Right lung (tissue), 2 donors: ENCODE measurements at regions not wholly inside any gene's neighbourhood (a gene's known extent, or its start where the extent isn't known, plus 50 kb on each side); places are given as distances from the start of the nearest gene placed in this dataset.

Experiments used
- DNase-seq, 2 donors: peaks; one replicate each; pipeline ENCODE4 v3.0.0-alpha.2; 2013

- DNase-seq: no peak
Observed at GRCh38 chr2:9105601-9106337, 100.8 kb upstream of the ASAP2 start.

DNA sequence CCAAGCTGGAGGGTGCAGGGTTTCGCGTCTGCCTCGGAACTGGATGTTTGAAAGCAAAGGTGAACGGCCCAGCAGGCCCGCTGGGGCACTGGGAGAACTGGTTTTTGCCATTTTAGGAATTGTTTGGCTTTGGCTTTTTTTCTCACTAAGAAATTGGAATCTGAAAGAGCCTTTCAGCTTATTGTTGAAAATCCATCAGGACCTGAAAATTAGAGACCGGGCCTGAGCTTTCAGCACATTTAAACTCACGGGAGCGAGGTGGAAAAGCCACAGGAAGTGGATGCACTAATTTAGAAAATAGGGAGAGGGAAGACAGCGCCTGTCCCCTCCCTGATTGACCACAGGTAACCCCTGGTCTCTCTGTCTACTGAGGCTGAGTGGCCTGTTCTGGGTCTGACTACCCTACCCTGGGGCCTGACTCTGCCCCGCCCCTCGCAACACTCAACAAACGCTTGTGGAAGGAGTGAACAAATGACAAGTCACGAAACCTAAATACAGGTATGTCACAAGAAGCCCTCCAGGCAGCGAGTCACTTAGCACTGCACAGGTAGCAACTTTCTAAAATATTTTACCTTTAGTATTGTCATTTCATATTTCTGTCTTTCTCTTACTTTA is 100.3 kb upstream of the MBOAT2 start:
- no peak for DNase-seq

GRCh38 chr2:9102861-9103662 is 99.6 kb upstream of the MBOAT2 start:
- DNase-seq: no peak

GRCh38 chr2:9101763-9102425 is 98.4 kb upstream of the MBOAT2 start:
- DNase-seq: no peak

- DNase-seq: no peak
Observed at GRCh38 chr2:9100080-9100876, 96.8 kb upstream of the MBOAT2 start.

- DNase-seq: no peak
Observed at GRCh38 chr2:9099341-9099751, 95.9 kb upstream of the MBOAT2 start.

GRCh38 chr2:9097892-9098291 is 94.4 kb upstream of the MBOAT2 start:
- DNase-seq: no peak

- no peak for DNase-seq
Observed at GRCh38 chr2:9097239-9097638, 93.8 kb upstream of the MBOAT2 start.

- no peak for DNase-seq
Observed at GRCh38 chr2:9096761-9097160, 93.3 kb upstream of the MBOAT2 start.

- DNase-seq: peak; percentile 64 to 66
Observed at GRCh38 chr2:9095690-9096089, 92.2 kb upstream of the MBOAT2 start.

- DNase-seq: no peak
Observed at GRCh38 chr2:9095226-9095625, 91.7 kb upstream of the MBOAT2 start.

GRCh38 chr2:9094117-9094516 is 90.6 kb upstream of the MBOAT2 start:
- DNase-seq: no peak

DNA sequence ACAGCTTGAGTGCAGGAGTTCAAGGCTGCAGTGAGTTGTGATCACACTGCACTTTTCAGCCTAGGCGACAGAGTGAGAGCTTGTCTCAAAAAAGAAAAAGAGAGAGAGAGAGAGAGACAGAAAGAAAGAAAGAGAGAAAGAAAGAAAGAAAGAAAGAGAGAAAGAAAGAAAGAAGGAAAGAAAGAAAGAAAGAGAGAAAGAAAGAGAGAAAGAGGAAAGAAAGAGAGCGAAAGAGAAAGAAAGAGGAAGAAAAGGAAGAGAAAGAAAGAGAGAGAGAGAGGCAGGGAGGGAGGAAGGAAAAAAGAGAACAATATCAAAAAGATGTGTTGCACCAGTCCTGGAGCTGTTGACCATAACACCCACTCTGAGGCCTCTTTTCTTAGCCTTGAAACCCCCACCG is 89.8 kb upstream of the MBOAT2 start:
- no peak for DNase-seq

DNA sequence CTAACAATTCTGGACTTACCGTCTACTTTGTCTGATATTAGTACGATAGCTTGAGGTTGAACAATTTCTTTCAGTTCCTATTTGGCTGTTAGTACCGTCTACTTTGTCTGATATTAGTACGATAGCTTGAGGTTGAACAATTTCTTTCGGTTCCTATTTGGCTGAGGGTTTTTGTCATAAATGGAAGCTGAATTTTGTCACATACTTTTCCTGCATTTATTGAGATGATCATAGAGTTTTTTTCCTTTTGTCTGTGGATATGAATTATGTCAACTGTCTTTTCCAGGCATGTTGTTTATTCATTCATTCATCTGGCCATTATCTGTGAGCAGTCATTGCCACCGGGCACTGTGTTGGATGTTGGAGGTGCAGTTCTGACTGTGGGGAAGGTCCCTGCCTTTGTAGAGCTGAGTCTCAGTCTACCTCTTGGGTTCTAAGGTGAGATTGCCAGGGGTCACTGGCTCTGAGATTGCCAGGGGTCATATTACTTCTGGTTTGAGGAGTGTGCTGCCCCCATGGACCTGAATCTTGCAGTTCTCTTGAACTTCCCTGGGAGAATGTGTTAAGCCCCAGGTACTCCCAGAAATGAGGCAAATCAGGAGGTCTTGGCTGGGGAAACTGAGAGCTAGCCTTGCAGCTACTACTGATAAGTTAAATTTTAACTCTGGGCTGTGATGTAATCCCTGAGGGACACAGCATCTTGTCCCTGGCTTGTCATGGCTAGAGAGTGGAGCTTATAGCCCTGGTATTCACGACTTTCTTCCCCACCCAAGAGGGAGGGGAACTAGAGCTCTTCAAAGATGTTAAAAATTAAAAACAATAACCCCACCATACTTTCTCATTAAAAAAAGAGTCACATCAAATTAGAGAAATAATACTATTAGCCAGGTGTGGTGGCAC is 89.1 kb upstream of the MBOAT2 start:
- no peak for DNase-seq

DNA sequence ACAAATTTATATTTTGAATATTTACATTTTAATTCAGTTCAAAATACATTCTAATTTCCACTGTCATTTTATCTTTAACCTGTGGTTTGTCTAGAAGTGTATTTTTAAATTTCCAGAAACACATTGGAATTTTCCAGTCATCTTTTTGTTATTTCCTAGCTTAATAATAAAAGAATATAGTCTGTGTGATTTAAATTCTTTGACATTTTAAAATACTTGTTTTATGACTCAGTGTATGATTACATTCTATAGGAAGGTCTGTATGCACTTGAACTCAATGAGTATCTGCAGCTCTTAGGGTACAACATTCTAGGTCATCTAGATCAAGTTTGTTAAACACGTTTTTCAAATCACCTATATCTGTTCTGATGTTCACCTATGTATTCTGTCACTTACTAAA is 88.3 kb upstream of the MBOAT2 start:
- DNase-seq: no peak

GRCh38 chr2:9089831-9090230 is 86.3 kb upstream of the MBOAT2 start:
- DNase-seq: no peak

GRCh38 chr2:9087121-9087681 is 83.7 kb upstream of the MBOAT2 start:
- DNase-seq: no peak

DNA sequence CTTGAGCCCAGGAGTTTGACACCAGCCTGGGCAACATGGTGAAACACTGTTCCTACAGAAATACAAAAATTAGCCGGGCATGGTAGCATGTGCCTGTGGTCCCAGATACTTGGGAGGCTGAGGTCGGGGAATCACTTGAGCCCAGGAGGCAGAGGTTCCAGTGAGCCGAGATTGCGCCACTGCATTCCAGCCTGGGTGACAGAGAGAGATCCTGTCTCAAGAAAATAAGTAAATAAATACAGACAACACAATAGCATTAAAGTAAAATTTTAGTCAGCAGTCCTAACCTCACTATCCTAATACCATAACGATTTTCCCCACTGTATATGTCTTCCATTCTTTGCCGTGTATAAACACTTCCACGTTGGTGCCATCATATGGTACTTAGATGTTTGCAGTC is 83.0 kb upstream of the MBOAT2 start:
- no peak for DNase-seq

DNA sequence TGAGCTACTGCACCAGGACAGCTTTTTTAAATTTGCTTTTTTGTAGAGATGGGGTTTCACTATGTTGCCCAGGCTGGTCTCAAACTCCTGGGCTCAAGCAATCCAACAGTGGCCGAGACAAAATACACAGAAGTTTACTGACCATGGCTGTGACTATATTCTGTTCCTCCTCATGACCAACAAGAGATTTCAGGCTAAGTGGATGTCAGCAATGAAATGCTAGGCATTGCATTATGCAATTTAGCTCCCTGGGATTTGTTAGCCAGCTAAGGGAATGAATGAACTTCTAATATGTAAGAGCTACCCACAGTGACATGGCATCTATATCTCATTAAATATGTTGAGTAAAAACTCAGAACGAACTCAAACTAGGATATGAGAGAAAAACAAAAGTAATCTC is 81.9 kb upstream of the MBOAT2 start:
- DNase-seq: no peak

DNA sequence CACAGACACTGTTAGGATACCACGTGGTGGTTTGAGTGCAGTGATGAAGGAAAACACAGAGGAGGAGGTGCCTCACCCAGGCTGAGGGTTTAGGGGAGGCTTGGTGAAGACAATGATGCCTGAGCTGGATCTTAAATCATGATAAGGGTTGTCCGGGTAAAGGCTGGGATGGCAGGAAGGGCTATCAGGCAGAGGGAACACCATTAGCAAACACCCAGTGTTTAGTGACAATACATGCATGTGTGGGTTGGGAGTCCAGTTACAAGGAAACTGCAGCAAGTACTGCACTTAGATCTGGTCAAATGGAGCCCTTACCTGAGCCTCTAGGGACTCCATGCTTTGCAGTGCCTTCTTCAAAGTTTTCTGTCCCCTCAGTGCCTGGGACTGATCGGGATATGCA is 79.8 kb upstream of the MBOAT2 start:
- DNase-seq: no peak
